H1 (cell line): ENCODE measurements at regions not wholly inside any gene's neighbourhood (a gene's known extent, or its start where the extent isn't known, plus 50 kb on each side); places are given as distances from the start of the nearest gene placed in this dataset.

Experiments used
- ATF3 ChIP-seq: IDR thresholded peaks from 2 replicates; pipeline ENCODE4 v1.6.1; 2011; ENCODE audit warnings: low read depth, mild to moderate bottlenecking, low read length; ENCODE audit not compliant: insufficient read depth
- BCL11A ChIP-seq, 2 experiments: IDR thresholded peaks; one replicate each; pipeline ENCODE4 v1.6.1; 2011; ENCODE audit warnings: low read depth in 2 of 2, low read length in 2 of 2, mild to moderate bottlenecking in 2 of 2
- BRCA1 ChIP-seq: IDR thresholded peaks from 2 replicates; pipeline ENCODE4 v1.6.1; 2012; ENCODE audit warnings: low read depth, low read length, improper control_type of control experiment
- CBX5 ChIP-seq: fragments of 300-800, 300-1000 bp; sonication (generic); IDR thresholded peaks from 2 replicates; pipeline ENCODE4 v1.7.1; 2016; ENCODE audit warnings: antibody characterized with exemption, low read length, low read depth
- CEBPB ChIP-seq: IDR thresholded peaks from 2 replicates; pipeline ENCODE4 v1.6.1; 2012; ENCODE audit warnings: low read depth, low read length
- CREB1 ChIP-seq: IDR thresholded peaks from 2 replicates; pipeline ENCODE4 v1.6.1; 2012; ENCODE audit warnings: inconsistent platforms
- E2F6 ChIP-seq: IDR thresholded peaks from 2 replicates; pipeline ENCODE4 v1.6.1; 2012; ENCODE audit warnings: inconsistent platforms
- GTF2F1 ChIP-seq: IDR thresholded peaks from 2 replicates; pipeline ENCODE4 v1.6.1; 2012; ENCODE audit warnings: low read depth, low read length, improper control_type of control experiment, borderline replicate concordance
- HDAC2 ChIP-seq, 2 experiments: fragments of 300-600 bp in 1 of 2; sonication (generic) in 1 of 2; IDR thresholded peaks; 2 replicates each; pipeline ENCODE4 v1.6.1; 2011 to 2012; ENCODE audit warnings: low read depth in 2 of 2, low read length in 2 of 2, mild to moderate bottlenecking in 2 of 2, moderate library complexity in 2 of 2, borderline replicate concordance in 1 of 2, inconsistent platforms in 1 of 2
- HDAC6 ChIP-seq: IDR thresholded peaks from one replicate; pipeline ENCODE4 v1.7.1; 2012; ENCODE audit warnings: low read depth, mild to moderate bottlenecking, inconsistent platforms, low read length, moderate library complexity
- MAX ChIP-seq: IDR thresholded peaks from 2 replicates; pipeline ENCODE4 v1.6.1; 2012; ENCODE audit warnings: inconsistent platforms
- NRF1 ChIP-seq: IDR thresholded peaks from 2 replicates; pipeline ENCODE4 v1.6.1; 2011; ENCODE audit warnings: mild to moderate bottlenecking, low read depth, low read length, improper control_type of control experiment
- POLR2AphosphoS5 ChIP-seq: IDR thresholded peaks from 2 replicates; pipeline ENCODE4 v1.6.1; 2011; ENCODE audit warnings: low read depth, low read length
- RAD21 ChIP-seq, 2 experiments: IDR thresholded peaks in 1 of 2; conservative IDR thresholded peaks in 1 of 2; 2 replicates each; pipeline ENCODE4 v1.6.1; 2011; ENCODE audit warnings: low read depth in 2 of 2, low read length in 2 of 2, improper control_type of control experiment in 1 of 2, inconsistent platforms in 1 of 2, mild to moderate bottlenecking in 1 of 2, moderate library complexity in 1 of 2
- RXRA ChIP-seq: IDR thresholded peaks from 2 replicates; pipeline ENCODE4 v1.6.1; 2011; ENCODE audit warnings: low read depth, mild to moderate bottlenecking, low read length, moderate library complexity; ENCODE audit not compliant: insufficient read depth
- SAP30 ChIP-seq: fragments of 300-600 bp; sonication (generic); IDR thresholded peaks from 2 replicates; pipeline ENCODE4 v1.7.1; 2012; ENCODE audit warnings: low read length, moderate library complexity, mild to moderate bottlenecking, inconsistent platforms; ENCODE audit not compliant: insufficient read depth, insufficient replicate concordance
- SIN3A ChIP-seq, 2 experiments: IDR thresholded peaks in 1 of 2; conservative IDR thresholded peaks in 1 of 2; 2 replicates each; pipeline ENCODE4 v1.6.1; 2011 to 2012; ENCODE audit warnings: low read length in 2 of 2, improper control_type of control experiment in 1 of 2, low read depth in 1 of 2, mild to moderate bottlenecking in 1 of 2
- SIX5 ChIP-seq: IDR thresholded peaks from 2 replicates; pipeline ENCODE4 v1.6.1; 2011; ENCODE audit warnings: mild to moderate bottlenecking, low read depth, low read length
- SP1 ChIP-seq: IDR thresholded peaks from 2 replicates; pipeline ENCODE4 v1.6.1; 2011; ENCODE audit warnings: low read depth, low read length
- SP2 ChIP-seq: IDR thresholded peaks from 2 replicates; pipeline ENCODE4 v1.6.1; 2012; ENCODE audit warnings: mild to moderate bottlenecking, low read length, inconsistent platforms
- TAF1 ChIP-seq: IDR thresholded peaks from 2 replicates; pipeline ENCODE4 v1.6.1; 2011; ENCODE audit warnings: mild to moderate bottlenecking, low read depth, low read length
- TAF7 ChIP-seq: optimal IDR thresholded peaks from 2 replicates; pipeline ENCODE3; 2011; ENCODE audit warnings: low read depth, mild to moderate bottlenecking, inconsistent platforms, low read length, moderate library complexity, borderline replicate concordance
- TBP ChIP-seq: IDR thresholded peaks from 2 replicates; pipeline ENCODE4 v1.6.1; 2011; ENCODE audit warnings: low read depth, low read length, improper control_type of control experiment
- YY1 ChIP-seq: IDR thresholded peaks from 2 replicates; pipeline ENCODE4 v1.6.1; 2011; ENCODE audit warnings: low read depth, mild to moderate bottlenecking, low read length

GRCh38 chr6:166862287-166862977 lies 93.9 kb downstream of the RNASET2 start (continued):
- TF ChIP-seq BRCA1 (no peak), RAD21 (IDR thresholded peaks at IDR 0.05 in 1 of 2, conservative IDR thresholded peaks at IDR 0.05 in 1 of 2; ENCODE audit: low read depth in 2 of 2, low read length in 2 of 2) (peak in 1 of 2 experiments; percentile 13; a peak in 1 of 4 replicates), BCL11A (IDR thresholded peaks at IDR 0.05; ENCODE audit: low read depth in 2 of 2, low read length in 2 of 2) (no peak), SP2 (no peak), TBP (no peak), SAP30 (peak; percentile 48), MAX (peak; percentile 66; the same call in 1 of the 2 replicates), E2F6 (peak; percentile 53; the same call in 1 of the 2 replicates), HDAC6 (no peak), CREB1 (no peak), POLR2AphosphoS5 (no peak), GTF2F1 (no peak), HDAC2 (IDR thresholded peaks at IDR 0.05; ENCODE audit: borderline replicate concordance in 1 of 2, low read depth in 2 of 2, low read length in 2 of 2) (no peak), SIX5 (no peak), CBX5 (no peak), YY1 (peak; percentile 84), CEBPB (no peak), SIN3A (conservative IDR thresholded peaks at IDR 0.05 in 1 of 2, IDR thresholded peaks at IDR 0.05 in 1 of 2; ENCODE audit: low read depth in 1 of 2, low read length in 2 of 2) (no peak), TAF1 (peak; percentile 26; the same call in 1 of the 2 replicates), TAF7 (peak; percentile 33), RXRA (no peak), SP1 (no peak), NRF1 (no peak), ATF3 (no peak)
